ENCODE measurements at regions not wholly inside any gene's neighbourhood (a gene's known extent, or its start where the extent isn't known, plus 50 kb on each side); places are given as distances from the start of the nearest gene placed in this dataset.
"Not testable (repeated sequence)": the region's sequence is repeated elsewhere in the genome, so short reads cannot be mapped to it uniquely, and the experiment has no call there.

GRCh38 chr1:55298167-55298894, 83.2 kb upstream of the USP24 start:
- H2AFZ ChIP-seq (ENCODE audit: low read length): no peak overlapping the region
- TF ChIP-seq CTCF (conservative IDR thresholded peaks at IDR 0.05; ENCODE audit: low read length) (no peak), EZH2phosphoT487 (IDR thresholded peaks at IDR 0.05; ENCODE audit: borderline replicate concordance) (no peak)
- no peaks in the 10 kb centered on the region for H3K79me2 ChIP-seq (ENCODE audit: insufficient read depth, low read length)
- H3K4me1 ChIP-seq (ENCODE audit: insufficient read depth, low read length, poor library complexity, severe bottlenecking): no peaks in the 10 kb centered on the region
- no peak overlapping the region for H3K4me2 ChIP-seq (ENCODE audit: low read depth, low read length, poor library complexity, severe bottlenecking)
- no peaks in the 10 kb centered on the region for H3F3A ChIP-seq (ENCODE audit: low read depth)
- H3K36me3 ChIP-seq (ENCODE audit: insufficient read depth, low read length): no peaks in the 10 kb centered on the region
- no peak overlapping the region for H3K4me3 ChIP-seq (ENCODE audit: low read length, poor library complexity, severe bottlenecking)
- no peaks in the 10 kb centered on the region for H3K9me2 ChIP-seq (replicated peaks; ENCODE audit: low read depth, low read length)
- H3K9me3 ChIP-seq (ENCODE audit: insufficient read depth, low read depth, low read length): no peaks in the 10 kb centered on the region
- H4K20me1 ChIP-seq (ENCODE audit: insufficient read depth, low read length, poor library complexity, severe bottlenecking): no peaks in the 10 kb centered on the region
- H3K9ac ChIP-seq (ENCODE audit: low read depth, low read length, poor library complexity, severe bottlenecking): no peak overlapping the region
- no peaks in the 10 kb centered on the region for H3K27me3 ChIP-seq (ENCODE audit: insufficient read depth, low read length, poor library complexity, severe bottlenecking)

- not testable (repeated sequence) for H3K36me3 ChIP-seq (ENCODE audit: insufficient read depth, low read length); H3K4me1 ChIP-seq (ENCODE audit: insufficient read depth, low read length, poor library complexity, severe bottlenecking); H3K4me3 ChIP-seq (ENCODE audit: low read length, poor library complexity, severe bottlenecking); H3K79me2 ChIP-seq (ENCODE audit: insufficient read depth, low read length); H3K27me3 ChIP-seq (ENCODE audit: insufficient read depth, low read length, poor library complexity, severe bottlenecking); H4K20me1 ChIP-seq (ENCODE audit: insufficient read depth, low read length, poor library complexity, severe bottlenecking); H3K4me2 ChIP-seq (ENCODE audit: low read depth, low read length, poor library complexity, severe bottlenecking); H2AFZ ChIP-seq (ENCODE audit: low read length); H3F3A ChIP-seq (ENCODE audit: low read depth); H3K9me3 ChIP-seq (ENCODE audit: insufficient read depth, low read depth, low read length); H3K9me2 ChIP-seq (replicated peaks; ENCODE audit: low read depth, low read length); H3K9ac ChIP-seq (ENCODE audit: low read depth, low read length, poor library complexity, severe bottlenecking)
These were observed 81.1 kb upstream of the USP24 start for GRCh38 chr1:55296247-55296646.

GRCh38 chr1:55289614-55290013, 74.5 kb upstream of the USP24 start:
- Histone ChIP-seq H2AFZ (ENCODE audit: low read length) (no peak overlapping the region), H3K36me3 (ENCODE audit: insufficient read depth, low read length) (no peaks in the 10 kb centered on the region), H3K9ac (ENCODE audit: low read depth, low read length, poor library complexity, severe bottlenecking) (no peak overlapping the region), H3K9me2 (replicated peaks; ENCODE audit: low read depth, low read length) (no peaks in the 10 kb centered on the region), H3K4me2 (ENCODE audit: low read depth, low read length, poor library complexity, severe bottlenecking) (no peak overlapping the region), H3K4me1 (ENCODE audit: insufficient read depth, low read length, poor library complexity, severe bottlenecking) (no peaks in the 10 kb centered on the region), H3K79me2 (ENCODE audit: insufficient read depth, low read length) (no peaks in the 10 kb centered on the region), H3K4me3 (ENCODE audit: low read length, poor library complexity, severe bottlenecking) (no peak overlapping the region), H3K9me3 (ENCODE audit: insufficient read depth, low read depth, low read length) (no peaks in the 10 kb centered on the region), H3K27me3 (ENCODE audit: insufficient read depth, low read length, poor library complexity, severe bottlenecking) (no peaks in the 10 kb centered on the region), H4K20me1 (ENCODE audit: insufficient read depth, low read length, poor library complexity, severe bottlenecking) (no peaks in the 10 kb centered on the region), H3F3A (ENCODE audit: low read depth) (no peaks in the 10 kb centered on the region)
- no peak; the same call in 1 of the 2 replicates for TF ChIP-seq CTCF (conservative IDR thresholded peaks at IDR 0.05; ENCODE audit: low read length)
- TF ChIP-seq EZH2phosphoT487 (IDR thresholded peaks at IDR 0.05; ENCODE audit: borderline replicate concordance): no peak

- Histone ChIP-seq H3K9ac (ENCODE audit: low read depth, low read length, poor library complexity, severe bottlenecking) (no peak overlapping the region), H3K9me3 (ENCODE audit: insufficient read depth, low read depth, low read length) (no peaks in the 10 kb centered on the region), H3K4me2 (ENCODE audit: low read depth, low read length, poor library complexity, severe bottlenecking) (no peak overlapping the region), H3F3A (ENCODE audit: low read depth) (no peaks in the 10 kb centered on the region), H3K27me3 (ENCODE audit: insufficient read depth, low read length, poor library complexity, severe bottlenecking) (no peaks in the 10 kb centered on the region), H3K36me3 (ENCODE audit: insufficient read depth, low read length) (no peaks in the 10 kb centered on the region), H3K4me3 (ENCODE audit: low read length, poor library complexity, severe bottlenecking) (no peak overlapping the region), H3K9me2 (replicated peaks; ENCODE audit: low read depth, low read length) (no peaks in the 10 kb centered on the region), H3K4me1 (ENCODE audit: insufficient read depth, low read length, poor library complexity, severe bottlenecking) (no peaks in the 10 kb centered on the region), H2AFZ (ENCODE audit: low read length) (no peak overlapping the region), H4K20me1 (ENCODE audit: insufficient read depth, low read length, poor library complexity, severe bottlenecking) (no peaks in the 10 kb centered on the region), H3K79me2 (ENCODE audit: insufficient read depth, low read length) (no peaks in the 10 kb centered on the region)
- TF ChIP-seq EZH2phosphoT487 (IDR thresholded peaks at IDR 0.05; ENCODE audit: borderline replicate concordance) (no peak), CTCF (conservative IDR thresholded peaks at IDR 0.05; ENCODE audit: low read length) (no peak)
These were observed 73.9 kb upstream of the USP24 start for GRCh38 chr1:55289042-55289441.

Measured in Loucy (cell line).